Endodermal cell (in vitro differentiated cells): ENCODE measurements at regions not wholly inside any gene's neighbourhood (a gene's known extent, or its start where the extent isn't known, plus 50 kb on each side); places are given as distances from the start of the nearest gene placed in this dataset.

Experiments
- DNase-seq: peaks from one replicate; pipeline ENCODE4 v3.0.0-alpha.2; 2017
- H3K27ac ChIP-seq: 2 replicates; pipeline ENCODE4 v1.5.1; 2013; ENCODE audit warnings: mild to moderate bottlenecking, low read depth, low read length, moderate library complexity
- H3K27me3 ChIP-seq: 2 replicates; pipeline ENCODE4 v1.6.1; 2013; ENCODE audit warnings: mild to moderate bottlenecking, low read length, moderate library complexity; ENCODE audit not compliant: insufficient read depth, control insufficient read depth, poor library complexity, severe bottlenecking
- H3K36me3 ChIP-seq: 2 replicates; pipeline ENCODE4 v1.7.0; 2013; ENCODE audit warnings: mild to moderate bottlenecking, low read length, moderate library complexity; ENCODE audit not compliant: control insufficient read depth, insufficient read depth
- H3K4me1 ChIP-seq: one replicate; pipeline ENCODE4 v1.7.0; 2013; ENCODE audit warnings: low read length; ENCODE audit not compliant: control insufficient read depth, insufficient read depth
- H3K4me3 ChIP-seq: 2 replicates; pipeline ENCODE4 v1.5.1; 2013; ENCODE audit warnings: mild to moderate bottlenecking, low read length, moderate library complexity
- H3K9ac ChIP-seq: 2 replicates; pipeline ENCODE4 v1.6.1; 2013; ENCODE audit warnings: mild to moderate bottlenecking, low read length, moderate library complexity; ENCODE audit not compliant: poor library complexity, severe bottlenecking; ENCODE audit errors: extremely low read depth
- H3K9me3 ChIP-seq: 2 replicates; pipeline ENCODE4 v1.6.1; 2013; ENCODE audit warnings: mild to moderate bottlenecking, low read length, moderate library complexity; ENCODE audit not compliant: control insufficient read depth
- H3K27ac Mint-ChIP-seq: 2 replicates; pipeline ENCODE4 v1.8.0; 2020; ENCODE audit warnings: mixed read lengths
- H3K27me3 Mint-ChIP-seq: 2 replicates; pipeline ENCODE4 v1.8.0; 2021; ENCODE audit warnings: mild to moderate bottlenecking, mixed read lengths; ENCODE audit not compliant: insufficient read depth
- H3K36me3 Mint-ChIP-seq: 2 replicates; pipeline ENCODE4 v1.8.0; 2020; ENCODE audit warnings: low read depth, mixed read lengths
- H3K4me1 Mint-ChIP-seq: 2 replicates; pipeline ENCODE4 v1.8.0; 2020; ENCODE audit warnings: mixed read lengths
- H3K4me3 Mint-ChIP-seq: 2 replicates; pipeline ENCODE4 v1.8.0; 2020; ENCODE audit warnings: mild to moderate bottlenecking, moderate library complexity, mixed read lengths
- H3K9me3 Mint-ChIP-seq: 2 replicates; pipeline ENCODE4 v1.8.0; 2020; ENCODE audit warnings: mild to moderate bottlenecking, mixed read lengths
- CTCF ChIP-seq: fragments of 200-600 bp; sonication (generic); conservative IDR thresholded peaks from 2 replicates; pipeline ENCODE4 v1.5.0; 2021; ENCODE audit warnings: antibody characterized with exemption, mild to moderate bottlenecking
- WGBS, 2 experiments: methylation state at CpG; one replicate each; pipeline versions ENCODE4 v1.1.5 to v1.1.7; 2013; ENCODE audit warnings: missing lambda C conversion rate in 2 of 2, mixed read lengths in 1 of 2; ENCODE audit not compliant: insufficient coverage in 1 of 2, insufficient read length in 1 of 2; 5-methylcytosine and 5-hydroxymethylcytosine counted together

- Histone ChIP-seq H3K4me1 (no peaks in the 10 kb centered on the region), H3K27ac (no peak overlapping the region), H3K27me3 (no peaks in the 10 kb centered on the region), H3K9ac (no peak overlapping the region), H3K4me3 (no peak overlapping the region), H3K36me3 (no peaks in the 10 kb centered on the region), H3K9me3 (no peaks in the 10 kb centered on the region)
- Mint-ChIP-seq H3K4me3 (no peak overlapping the region), H3K4me1 (no peaks in the 10 kb centered on the region), H3K9me3 (no peaks in the 10 kb centered on the region), H3K27me3 (no peaks in the 10 kb centered on the region), H3K27ac (no peak overlapping the region), H3K36me3 (no peaks in the 10 kb centered on the region)
- WGBS, 2 experiments: 82 to 95% methylated on average over 2 to 4 of the region's 4 CpGs
- no peak for TF ChIP-seq CTCF
- no peak for DNase-seq
Measured at GRCh38 chr4:35125995-35126712, 1118.2 kb downstream of the ARAP2 start.

DNA sequence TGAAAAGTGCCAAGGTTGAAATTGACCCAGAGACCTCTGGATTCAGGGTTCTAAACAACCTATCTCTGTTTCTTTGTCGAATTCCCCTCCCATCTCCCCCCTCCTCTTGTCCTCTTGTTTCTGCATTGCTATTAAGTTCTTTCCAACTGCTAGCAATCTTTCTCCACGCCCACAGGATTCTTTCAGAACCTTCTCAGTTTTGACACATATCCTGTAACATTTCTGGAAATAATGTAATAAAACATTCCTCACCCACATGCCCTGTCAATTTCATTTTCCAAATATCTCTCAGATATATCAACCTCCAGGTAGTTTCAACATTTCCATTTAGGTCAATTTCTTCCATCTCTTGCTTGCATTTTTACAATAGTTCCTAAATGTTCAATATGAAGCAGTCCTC is 1105.9 kb downstream of the ARAP2 start:
- no peak overlapping the region for H3K27ac ChIP-seq
- H3K4me3 Mint-ChIP-seq: no peak overlapping the region

DNA sequence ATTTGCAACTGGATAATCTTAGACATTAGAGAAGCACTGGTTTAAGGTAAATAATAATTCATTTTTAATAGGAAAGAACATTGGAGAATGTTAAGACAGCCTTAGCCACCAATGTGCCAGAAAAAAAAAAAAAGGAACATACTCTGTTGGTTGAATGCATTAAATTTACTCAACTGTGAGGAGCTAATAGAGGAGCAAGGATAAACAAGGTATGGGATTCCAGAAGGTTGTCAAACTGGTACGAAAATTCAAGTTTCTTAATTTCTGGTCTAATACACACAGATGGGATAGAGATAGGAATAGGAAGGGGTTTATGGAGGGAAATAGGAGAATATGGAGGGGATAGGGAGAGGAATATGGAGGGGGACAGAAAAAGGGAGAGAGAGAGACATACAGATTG is 1096.6 kb downstream of the ARAP2 start:
- Histone ChIP-seq H3K27me3 (no peaks in the 10 kb centered on the region), H3K4me3 (no peak overlapping the region), H3K9ac (no peak overlapping the region), H3K36me3 (no peaks in the 10 kb centered on the region), H3K4me1 (no peaks in the 10 kb centered on the region), H3K9me3 (peaks cover 15% of the 10 kb centered on the region), H3K27ac (no peak overlapping the region)
- Mint-ChIP-seq H3K27me3 (no peaks in the 10 kb centered on the region), H3K4me3 (no peak overlapping the region), H3K27ac (no peak overlapping the region), H3K36me3 (peaks cover 3% of the 10 kb centered on the region), H3K4me1 (no peaks in the 10 kb centered on the region), H3K9me3 (peaks cover 32% of the 10 kb centered on the region)
- no peak for TF ChIP-seq CTCF
- 94 to 100% methylated on average over 1 of the region's 1 CpG for WGBS, 2 experiments
- no peak for DNase-seq

More for the DNA sequence above, 1105.9 kb downstream of the ARAP2 start:
- no peak for DNase-seq
- Histone ChIP-seq H3K4me3 (no peak overlapping the region), H3K36me3 (no peaks in the 10 kb centered on the region), H3K4me1 (no peaks in the 10 kb centered on the region), H3K27me3 (no peaks in the 10 kb centered on the region), H3K9me3 (peaks cover 49% of the 10 kb centered on the region), H3K9ac (no peak overlapping the region)
- no peak for TF ChIP-seq CTCF
- Mint-ChIP-seq H3K9me3 (peaks cover 38% of the 10 kb centered on the region), H3K27ac (no peak overlapping the region), H3K4me1 (no peaks in the 10 kb centered on the region), H3K36me3 (peaks cover 3% of the 10 kb centered on the region), H3K27me3 (no peaks in the 10 kb centered on the region)
- 83% methylated on average over 2 of the region's 2 CpGs; no CpG with 5 or more reads in 1 of the 2 experiments for whole genome bisulfite sequencing, 2 experiments
